Breast epithelium (tissue), 4 donors: ENCODE measurements at regions not wholly inside any gene's neighbourhood (a gene's known extent, or its start where the extent isn't known, plus 50 kb on each side); places are given as distances from the start of the nearest gene placed in this dataset.
A peak's percentile ranks its signal among the peaks of the same experiment; 100 is the strongest.

Experiments used
- DNase-seq, 2 donors: peaks; one replicate each; pipeline ENCODE4 v3.0.0-alpha.2; 2019; ENCODE audit warnings: low spot score in 2 of 2
- H3K27ac ChIP-seq, 2 donors: fragments of 200-600 bp; sonication (generic) in 1 of 2; one replicate each; pipeline ENCODE4 v1.5.1; 2016 to 2019; ENCODE audit warnings: mild to moderate bottlenecking in 1 of 2
- H3K27me3 ChIP-seq, 2 donors: fragments of 200-600 bp; sonication (generic) in 1 of 2; one replicate each; pipeline versions ENCODE4 v1.5.1 to v1.6.0; 2017 to 2019; ENCODE audit warnings: control low read depth in 1 of 2, mild to moderate bottlenecking in 1 of 2
- H3K36me3 ChIP-seq: fragments of 200-600 bp; one replicate; pipeline ENCODE4 v1.5.1; 2019
- H3K4me1 ChIP-seq, 2 donors: fragments of 200-600 bp; sonication (generic); one replicate each; pipeline ENCODE4 v1.5.1; 2016 to 2019; ENCODE audit warnings: control low read depth in 1 of 2
- H3K4me3 ChIP-seq, 3 donors: fragments of 200-600 bp; sonication (generic); 1 replicate in 2 of 3; 2 replicates in 1 of 3; pipeline ENCODE4 v1.5.1; 2016 to 2019; ENCODE audit warnings: mild to moderate bottlenecking in 3 of 3, moderate library complexity in 2 of 3
- H3K9me3 ChIP-seq, 2 donors: fragments of 200-600 bp; sonication (generic) in 1 of 2; one replicate each; pipeline ENCODE4 v1.5.1; 2016 to 2019; ENCODE audit warnings: control low read depth in 1 of 2
- POLR2A ChIP-seq: fragments of 450-650 bp; IDR thresholded peaks from one replicate; pipeline ENCODE4 v1.6.1; 2016; ENCODE audit warnings: antibody characterized with exemption, mild to moderate bottlenecking, moderate library complexity
- POLR2AphosphoS5 ChIP-seq, 3 donors: sonication (generic); formaldehyde crosslinking; IDR thresholded peaks; one replicate each; pipeline ENCODE4 v1.6.1; 2017; ENCODE audit warnings: antibody characterized with exemption in 3 of 3
- intact Hi-C: fragments of 100-400 bp; cut with DNase I; formaldehyde crosslinking; loops from one replicate; pipeline ENCODE4 v1.15.1; 2023; ENCODE audit warnings: low total_unique reads
- TF ChIP-seq, protein P1 (sequence below), 3 donors: fragments of 450-650 bp; IDR thresholded peaks; one replicate each; pipeline ENCODE4 v1.5.1; 2016 to 2017; ENCODE audit warnings: antibody characterized with exemption in 3 of 3, mild to moderate bottlenecking in 3 of 3, moderate library complexity in 3 of 3

DNA sequence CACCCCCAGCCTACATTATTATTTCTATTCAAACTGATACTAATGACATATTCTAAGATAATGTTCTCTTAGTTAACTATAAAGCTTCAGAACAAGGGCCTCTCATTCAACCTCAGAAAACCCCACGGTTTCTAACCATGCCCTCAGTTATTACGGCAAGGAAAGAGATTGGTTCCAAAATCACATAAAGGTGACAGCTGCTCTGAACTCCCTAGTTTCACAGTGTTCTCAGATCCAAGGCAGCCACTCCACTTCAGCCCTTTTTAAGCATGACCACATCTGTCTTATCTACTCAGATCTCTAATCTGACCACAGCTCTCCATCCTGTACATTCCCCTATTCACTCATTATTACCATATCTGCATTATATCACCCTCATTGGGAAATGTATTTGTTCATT, 98.8 kb upstream of the CEP85L start:
- Histone ChIP-seq H3K27ac (no peak overlapping the region), H3K9me3 (no peaks in the 10 kb centered on the region), H3K27me3 (no peaks in the 10 kb centered on the region), H3K4me3 (no peak overlapping the region), H3K4me1 (peaks cover 0 to 5% of the 10 kb centered on the region in 2 donors), H3K36me3 (no peaks in the 10 kb centered on the region)
- TF ChIP-seq POLR2A (no peak), POLR2AphosphoS5 (IDR thresholded peaks at IDR 0.05) (no peak)
- TF ChIP-seq, protein P1, sequence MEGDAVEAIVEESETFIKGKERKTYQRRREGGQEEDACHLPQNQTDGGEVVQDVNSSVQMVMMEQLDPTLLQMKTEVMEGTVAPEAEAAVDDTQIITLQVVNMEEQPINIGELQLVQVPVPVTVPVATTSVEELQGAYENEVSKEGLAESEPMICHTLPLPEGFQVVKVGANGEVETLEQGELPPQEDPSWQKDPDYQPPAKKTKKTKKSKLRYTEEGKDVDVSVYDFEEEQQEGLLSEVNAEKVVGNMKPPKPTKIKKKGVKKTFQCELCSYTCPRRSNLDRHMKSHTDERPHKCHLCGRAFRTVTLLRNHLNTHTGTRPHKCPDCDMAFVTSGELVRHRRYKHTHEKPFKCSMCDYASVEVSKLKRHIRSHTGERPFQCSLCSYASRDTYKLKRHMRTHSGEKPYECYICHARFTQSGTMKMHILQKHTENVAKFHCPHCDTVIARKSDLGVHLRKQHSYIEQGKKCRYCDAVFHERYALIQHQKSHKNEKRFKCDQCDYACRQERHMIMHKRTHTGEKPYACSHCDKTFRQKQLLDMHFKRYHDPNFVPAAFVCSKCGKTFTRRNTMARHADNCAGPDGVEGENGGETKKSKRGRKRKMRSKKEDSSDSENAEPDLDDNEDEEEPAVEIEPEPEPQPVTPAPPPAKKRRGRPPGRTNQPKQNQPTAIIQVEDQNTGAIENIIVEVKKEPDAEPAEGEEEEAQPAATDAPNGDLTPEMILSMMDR (IDR thresholded peaks at IDR 0.05) = no peak
- intact Hi-C loops = no loop called here
- no peak for DNase-seq

DNA sequence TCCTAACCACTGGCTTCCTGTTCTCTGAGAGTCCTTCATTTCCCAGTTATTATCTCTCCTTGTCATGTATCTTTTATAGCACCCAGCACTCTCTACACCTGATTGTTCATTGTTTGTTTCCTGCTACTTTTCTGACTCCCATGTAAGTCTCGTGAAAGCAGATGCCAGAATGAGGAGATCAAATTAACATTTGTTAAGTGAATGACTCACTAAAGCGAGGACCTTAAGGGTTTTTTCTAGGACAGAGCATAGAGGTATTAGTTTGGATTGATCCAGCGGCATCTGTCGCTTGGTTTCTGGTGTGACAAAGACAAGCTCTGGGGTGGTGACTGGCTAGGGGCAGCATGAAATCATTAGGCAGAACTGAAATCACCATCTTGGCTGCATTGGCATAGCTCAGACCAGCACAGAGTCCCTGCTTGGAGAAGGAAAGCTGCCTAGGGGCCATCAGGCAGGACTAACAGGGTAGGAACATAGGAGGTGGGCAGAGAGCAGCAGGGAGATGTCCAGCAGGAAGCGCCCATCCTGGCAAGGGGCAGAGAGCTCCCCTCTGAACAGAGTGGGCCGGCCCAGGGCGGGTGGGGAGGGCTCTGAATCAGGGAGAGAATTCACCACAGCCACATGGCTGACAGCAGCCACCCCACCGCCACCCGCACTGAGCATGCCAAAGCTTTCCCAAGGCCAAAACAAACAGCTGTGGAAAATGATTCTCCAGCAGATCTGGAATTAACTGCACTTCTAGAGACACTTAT, 97.1 kb upstream of the CEP85L start:
- H3K4me3 ChIP-seq = peak overlapping the region; percentile 23 to 36 (median 31)
- no peak overlapping the region for H3K27ac ChIP-seq
- no peak for DNase-seq
- H3K27me3 ChIP-seq = no peaks in the 10 kb centered on the region
- peaks cover 0 to 5% of the 10 kb centered on the region in 2 donors for H3K4me1 ChIP-seq
- H3K9me3 ChIP-seq = no peaks in the 10 kb centered on the region
- TF ChIP-seq POLR2AphosphoS5 (IDR thresholded peaks at IDR 0.05) (no peak), POLR2A (no peak)
- TF ChIP-seq, protein P1 (IDR thresholded peaks at IDR 0.05) = no peak
- H3K36me3 ChIP-seq = no peaks in the 10 kb centered on the region
- intact Hi-C loops = no loop called here

GRCh38 chr6:118746825-118747174, 95.4 kb upstream of the CEP85L start:
- Histone ChIP-seq H3K36me3 (no peaks in the 10 kb centered on the region), H3K27me3 (no peaks in the 10 kb centered on the region), H3K4me3 (no peak overlapping the region), H3K9me3 (no peaks in the 10 kb centered on the region), H3K27ac (no peak overlapping the region), H3K4me1 (peaks cover 0 to 5% of the 10 kb centered on the region in 2 donors)
- no peak for DNase-seq
- intact Hi-C loops = no loop called here
- TF ChIP-seq POLR2A = no peak
- TF ChIP-seq, protein P1 (IDR thresholded peaks at IDR 0.05) = no peak
- TF ChIP-seq POLR2AphosphoS5 (IDR thresholded peaks at IDR 0.05) = no peak

GRCh38 chr6:118746145-118746824, 94.9 kb upstream of the CEP85L start:
- intact Hi-C loops = no loop called here
- H3K27me3 ChIP-seq = no peaks in the 10 kb centered on the region
- TF ChIP-seq POLR2A (no peak), POLR2AphosphoS5 (IDR thresholded peaks at IDR 0.05) (no peak)
- no peak for DNase-seq
- H3K9me3 ChIP-seq = no peaks in the 10 kb centered on the region
- no peak overlapping the region for H3K27ac ChIP-seq
- H3K36me3 ChIP-seq = no peaks in the 10 kb centered on the region
- H3K4me3 ChIP-seq = no peak overlapping the region
- peaks cover 0 to 5% of the 10 kb centered on the region in 2 donors for H3K4me1 ChIP-seq

- intact Hi-C loops = no loop called here
- Histone ChIP-seq H3K4me1 (peaks cover 0 to 5% of the 10 kb centered on the region in 2 donors), H3K36me3 (no peaks in the 10 kb centered on the region), H3K9me3 (no peaks in the 10 kb centered on the region), H3K4me3 (no peak overlapping the region), H3K27me3 (no peaks in the 10 kb centered on the region), H3K27ac (no peak overlapping the region)
- no peak for DNase-seq
- TF ChIP-seq POLR2A (no peak), POLR2AphosphoS5 (IDR thresholded peaks at IDR 0.05) (no peak)
- TF ChIP-seq, protein P1 (IDR thresholded peaks at IDR 0.05) = no peak
These were observed 93.8 kb upstream of the CEP85L start for GRCh38 chr6:118745156-118745555.
